Right lobe of liver (tissue), 4 donors: ENCODE measurements at regions not wholly inside any gene's neighbourhood (a gene's known extent, or its start where the extent isn't known, plus 50 kb on each side); places are given as distances from the start of the nearest gene placed in this dataset.

Source experiments
- POLR2A ChIP-seq: fragments of 450-650 bp; IDR thresholded peaks from one replicate; pipeline ENCODE4 v1.6.1; 2017; ENCODE audit warnings: antibody characterized with exemption, mild to moderate bottlenecking
- TF ChIP-seq, protein P1 (sequence below), 4 donors: fragments of 200-600 bp in 3 of 4; fragments of 450-650 bp in 1 of 4; IDR thresholded peaks; one replicate each; pipeline versions ENCODE4 v1.5.1 to v1.8.0; 2016 to 2022; ENCODE audit warnings: antibody characterized with exemption in 4 of 4, mild to moderate bottlenecking in 2 of 4
- donor health status: DM: no; HTN: no; CAD: no.
- donor health status: DM: no; HTN: no; CAD: no.
- donor health status: DM: no; HTN: yes; CAD: no.

- TF ChIP-seq, protein P1, sequence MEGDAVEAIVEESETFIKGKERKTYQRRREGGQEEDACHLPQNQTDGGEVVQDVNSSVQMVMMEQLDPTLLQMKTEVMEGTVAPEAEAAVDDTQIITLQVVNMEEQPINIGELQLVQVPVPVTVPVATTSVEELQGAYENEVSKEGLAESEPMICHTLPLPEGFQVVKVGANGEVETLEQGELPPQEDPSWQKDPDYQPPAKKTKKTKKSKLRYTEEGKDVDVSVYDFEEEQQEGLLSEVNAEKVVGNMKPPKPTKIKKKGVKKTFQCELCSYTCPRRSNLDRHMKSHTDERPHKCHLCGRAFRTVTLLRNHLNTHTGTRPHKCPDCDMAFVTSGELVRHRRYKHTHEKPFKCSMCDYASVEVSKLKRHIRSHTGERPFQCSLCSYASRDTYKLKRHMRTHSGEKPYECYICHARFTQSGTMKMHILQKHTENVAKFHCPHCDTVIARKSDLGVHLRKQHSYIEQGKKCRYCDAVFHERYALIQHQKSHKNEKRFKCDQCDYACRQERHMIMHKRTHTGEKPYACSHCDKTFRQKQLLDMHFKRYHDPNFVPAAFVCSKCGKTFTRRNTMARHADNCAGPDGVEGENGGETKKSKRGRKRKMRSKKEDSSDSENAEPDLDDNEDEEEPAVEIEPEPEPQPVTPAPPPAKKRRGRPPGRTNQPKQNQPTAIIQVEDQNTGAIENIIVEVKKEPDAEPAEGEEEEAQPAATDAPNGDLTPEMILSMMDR (IDR thresholded peaks at IDR 0.05), result no peak
- no peak for TF ChIP-seq POLR2A
Observed at GRCh38 chr5:60366489-60366888, 333.5 kb downstream of the DEPDC1B start.
